Vagina (tissue), 2 donors: ENCODE measurements at regions not wholly inside any gene's neighbourhood (a gene's known extent, or its start where the extent isn't known, plus 50 kb on each side); places are given as distances from the start of the nearest gene placed in this dataset.

Experiments used
- POLR2A ChIP-seq, 2 donors: fragments of 450-650 bp; IDR thresholded peaks; one replicate each; pipeline ENCODE4 v1.6.1; 2017; ENCODE audit warnings: antibody characterized with exemption in 2 of 2, mild to moderate bottlenecking in 2 of 2, moderate library complexity in 2 of 2
- TF ChIP-seq, protein P1 (sequence below), 3 experiments: fragments of 450-650 bp in 2 of 3; fragments of 200-600 bp in 1 of 3; sonication (generic) in 1 of 3; IDR thresholded peaks; one replicate each; pipeline ENCODE4 v1.5.1; 2017 to 2019; ENCODE audit warnings: antibody characterized with exemption in 3 of 3, mild to moderate bottlenecking in 2 of 3, moderate library complexity in 2 of 3

DNA sequence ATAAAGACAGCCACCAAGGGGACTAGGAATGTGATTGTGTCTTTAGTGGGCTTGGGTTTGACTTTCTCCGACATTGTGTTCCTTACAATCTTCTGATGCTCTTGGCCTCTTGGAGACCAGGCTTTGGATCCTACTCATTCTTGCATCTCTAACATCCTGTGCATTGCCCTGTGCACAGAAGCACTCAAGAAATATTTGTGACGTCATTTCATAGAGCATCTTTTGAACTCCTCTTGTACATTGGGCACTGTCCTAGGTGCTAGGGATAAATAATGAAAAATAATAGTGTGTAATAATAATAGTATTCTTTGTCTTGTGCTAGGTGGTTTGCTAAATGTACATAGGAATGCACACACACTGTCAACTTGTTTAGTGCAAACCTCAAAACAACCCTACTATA, 108.8 kb upstream of the LHX5 start:
- TF ChIP-seq POLR2A (IDR thresholded peaks at IDR 0.05): no peak
- TF ChIP-seq, protein P1, sequence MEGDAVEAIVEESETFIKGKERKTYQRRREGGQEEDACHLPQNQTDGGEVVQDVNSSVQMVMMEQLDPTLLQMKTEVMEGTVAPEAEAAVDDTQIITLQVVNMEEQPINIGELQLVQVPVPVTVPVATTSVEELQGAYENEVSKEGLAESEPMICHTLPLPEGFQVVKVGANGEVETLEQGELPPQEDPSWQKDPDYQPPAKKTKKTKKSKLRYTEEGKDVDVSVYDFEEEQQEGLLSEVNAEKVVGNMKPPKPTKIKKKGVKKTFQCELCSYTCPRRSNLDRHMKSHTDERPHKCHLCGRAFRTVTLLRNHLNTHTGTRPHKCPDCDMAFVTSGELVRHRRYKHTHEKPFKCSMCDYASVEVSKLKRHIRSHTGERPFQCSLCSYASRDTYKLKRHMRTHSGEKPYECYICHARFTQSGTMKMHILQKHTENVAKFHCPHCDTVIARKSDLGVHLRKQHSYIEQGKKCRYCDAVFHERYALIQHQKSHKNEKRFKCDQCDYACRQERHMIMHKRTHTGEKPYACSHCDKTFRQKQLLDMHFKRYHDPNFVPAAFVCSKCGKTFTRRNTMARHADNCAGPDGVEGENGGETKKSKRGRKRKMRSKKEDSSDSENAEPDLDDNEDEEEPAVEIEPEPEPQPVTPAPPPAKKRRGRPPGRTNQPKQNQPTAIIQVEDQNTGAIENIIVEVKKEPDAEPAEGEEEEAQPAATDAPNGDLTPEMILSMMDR (IDR thresholded peaks at IDR 0.05): no peak
